Thyroid gland (tissue), 4 donors: ENCODE measurements at regions not wholly inside any gene's neighbourhood (a gene's known extent, or its start where the extent isn't known, plus 50 kb on each side); places are given as distances from the start of the nearest gene placed in this dataset.

ENCODE experiments used
- CTCF ChIP-seq, 6 experiments: fragments of 200-600 bp in 3 of 6; fragments of 450-650 bp in 3 of 6; sonication (generic) in 3 of 6; IDR thresholded peaks; one replicate each; pipeline ENCODE4 v1.5.1; 2016 to 2019; ENCODE audit warnings: antibody characterized with exemption in 6 of 6, mild to moderate bottlenecking in 2 of 6, inconsistent platforms in 1 of 6, moderate library complexity in 1 of 6
- POLR2A ChIP-seq, 2 donors: fragments of 450-650 bp; IDR thresholded peaks; one replicate each; pipeline ENCODE4 v1.6.1; 2017; ENCODE audit warnings: antibody characterized with exemption in 2 of 2, mild to moderate bottlenecking in 2 of 2, moderate library complexity in 1 of 2

GRCh38 chr15:70283511-70283910, 185.8 kb upstream of the TLE3 start:
- TF ChIP-seq CTCF (IDR thresholded peaks at IDR 0.05) (no peak), POLR2A (IDR thresholded peaks at IDR 0.05) (no peak)
